Kidney epithelial cell (primary cell): ENCODE measurements at regions not wholly inside any gene's neighbourhood (a gene's known extent, or its start where the extent isn't known, plus 50 kb on each side); places are given as distances from the start of the nearest gene placed in this dataset.

Experiments used
- DNase-seq: peaks from one replicate; pipeline ENCODE4 v3.0.0-alpha.2; 2010; ENCODE audit warnings: low read depth
- H3K27me3 ChIP-seq: 2 replicates; pipeline ENCODE4 v1.6.0; 2011; ENCODE audit warnings: low read length; ENCODE audit not compliant: control insufficient read depth, insufficient read depth
- H3K36me3 ChIP-seq: 2 replicates; pipeline ENCODE4 v1.5.1; 2011; ENCODE audit warnings: low read length; ENCODE audit not compliant: control insufficient read depth, insufficient read depth
- H3K4me3 ChIP-seq: 2 replicates; pipeline ENCODE4 v1.5.1; 2011; ENCODE audit warnings: low read depth, mild to moderate bottlenecking, control low read depth, low read length
- CTCF ChIP-seq: IDR thresholded peaks from 2 replicates; pipeline ENCODE4 v1.5.1; 2011; ENCODE audit warnings: mild to moderate bottlenecking, moderate library complexity, low read length, control low read depth, inconsistent platforms; ENCODE audit not compliant: insufficient read depth, poor library complexity, severe bottlenecking

GRCh38 chr9:71524996-71525580, 243.2 kb downstream of the CEMIP2 start:
- Histone ChIP-seq H3K36me3 (no peaks in the 10 kb centered on the region), H3K27me3 (no peaks in the 10 kb centered on the region), H3K4me3 (no peak overlapping the region)
- no peak for DNase-seq
- no peak for TF ChIP-seq CTCF

- TF ChIP-seq CTCF, result no peak
- Histone ChIP-seq H3K36me3 (no peaks in the 10 kb centered on the region), H3K4me3 (no peak overlapping the region), H3K27me3 (no peaks in the 10 kb centered on the region)
- DNase-seq, result no peak
Measured at GRCh38 chr9:71524516-71524915, 243.8 kb downstream of the CEMIP2 start.

- Histone ChIP-seq H3K36me3 (no peaks in the 10 kb centered on the region), H3K27me3 (no peaks in the 10 kb centered on the region), H3K4me3 (no peak overlapping the region)
- DNase-seq, result no peak
- TF ChIP-seq CTCF, result no peak
Measured at GRCh38 chr9:71521132-71521531, 247.2 kb downstream of the CEMIP2 start.

GRCh38 chr9:71519098-71519696, 249.1 kb downstream of the CEMIP2 start:
- DNase-seq, result no peak
- Histone ChIP-seq H3K27me3 (no peaks in the 10 kb centered on the region), H3K36me3 (no peaks in the 10 kb centered on the region), H3K4me3 (no peak overlapping the region)
- TF ChIP-seq CTCF, result no peak

- no peak for DNase-seq
- no peak overlapping the region for H3K4me3 ChIP-seq
Measured at GRCh38 chr9:71518045-71518827, 250.1 kb downstream of the CEMIP2 start.

More at GRCh38 chr9:71518045-71518827, 250.1 kb downstream of the CEMIP2 start:
- Histone ChIP-seq H3K27me3 (no peaks in the 10 kb centered on the region), H3K36me3 (no peaks in the 10 kb centered on the region)
- no peak for TF ChIP-seq CTCF
